Hepatocyte (in vitro differentiated cells): ENCODE measurements at regions not wholly inside any gene's neighbourhood (a gene's known extent, or its start where the extent isn't known, plus 50 kb on each side); places are given as distances from the start of the nearest gene placed in this dataset.

ENCODE experiments used
- DNase-seq: peaks from one replicate; pipeline ENCODE4 v3.0.0-alpha.2; 2016; ENCODE audit warnings: low spot score
- H2AFZ ChIP-seq: fragments of 200-600 bp; sonication (generic); 2 replicates; pipeline ENCODE4 v1.6.0; 2016; ENCODE audit warnings: antibody characterized with exemption, mild to moderate bottlenecking
- H3K27ac ChIP-seq: fragments of 200-600 bp; sonication (generic); 2 replicates; pipeline ENCODE4 v1.5.1; 2016; ENCODE audit warnings: mild to moderate bottlenecking
- H3K27me3 ChIP-seq: fragments of 200-600 bp; sonication (generic); 2 replicates; pipeline ENCODE4 v1.6.1; 2016
- H3K36me3 ChIP-seq: fragments of 200-600 bp; sonication (generic); replicated peaks from 2 replicates; pipeline ENCODE4 v1.5.1; 2016; ENCODE audit warnings: low read depth; ENCODE audit not compliant: insufficient read depth
- H3K4me1 ChIP-seq: fragments of 200-600 bp; sonication (generic); 2 replicates; pipeline ENCODE4 v1.5.1; 2016; ENCODE audit warnings: mild to moderate bottlenecking, moderate library complexity; ENCODE audit not compliant: insufficient read depth
- H3K4me2 ChIP-seq: fragments of 200-600 bp; sonication (generic); 2 replicates; pipeline ENCODE4 v1.6.0; 2016
- H3K4me3 ChIP-seq: fragments of 200-600 bp; sonication (generic); 2 replicates; pipeline ENCODE4 v1.5.1; 2016; ENCODE audit warnings: mild to moderate bottlenecking
- H3K79me2 ChIP-seq: fragments of 200-600 bp; sonication (generic); 2 replicates; pipeline ENCODE4 v1.6.0; 2017; ENCODE audit warnings: mild to moderate bottlenecking
- H3K9me2 ChIP-seq: fragments of 200-600 bp; sonication (generic); replicated peaks from 2 replicates; pipeline ENCODE4 v1.6.0; 2017; ENCODE audit warnings: mild to moderate bottlenecking; ENCODE audit not compliant: insufficient read depth
- H3K9me3 ChIP-seq: fragments of 200-600 bp; sonication (generic); 2 replicates; pipeline ENCODE4 v1.5.1; 2016; ENCODE audit warnings: low read depth, mild to moderate bottlenecking
- H4K20me1 ChIP-seq: fragments of 200-600 bp; sonication (generic); 2 replicates; pipeline ENCODE4 v1.6.0; 2016; ENCODE audit warnings: mild to moderate bottlenecking; ENCODE audit not compliant: insufficient read depth, poor library complexity, severe bottlenecking
- EZH2 ChIP-seq: fragments of 200-600 bp; sonication (generic); IDR thresholded peaks from 2 replicates; pipeline ENCODE4 v1.6.1; 2016; ENCODE audit warnings: antibody characterized with exemption, mild to moderate bottlenecking, borderline replicate concordance
- EZH2phosphoT487 ChIP-seq: fragments of 200-600 bp; sonication (generic); IDR thresholded peaks from one replicate; pipeline ENCODE4 v1.6.1; 2018; ENCODE audit warnings: antibody characterized with exemption, mild to moderate bottlenecking, low read depth, moderate library complexity; ENCODE audit not compliant: unreplicated experiment, severe bottlenecking
- WGBS: methylation state at CpG from one replicate; pipeline ENCODE4 v1.1.6; 2016; ENCODE audit warnings: low lambda C conversion rate; ENCODE audit errors: missing lambda C conversion rate; 5-methylcytosine and 5-hydroxymethylcytosine counted together
- TF ChIP-seq, protein P1 (sequence below): fragments of 200-600 bp; sonication (generic); IDR thresholded peaks from 2 replicates; pipeline ENCODE4 v1.5.1; 2016; ENCODE audit warnings: antibody characterized with exemption, mild to moderate bottlenecking; ENCODE audit not compliant: poor library complexity

GRCh38 chr10:127804696-127805095 is 67.7 kb downstream of the FOXI2 start:
- Histone ChIP-seq H4K20me1 (no peaks in the 10 kb centered on the region), H3K27ac (no peak overlapping the region), H3K9me3 (no peaks in the 10 kb centered on the region), H3K9me2 (no peaks in the 10 kb centered on the region), H3K4me2 (no peak overlapping the region), H3K4me3 (no peak overlapping the region), H3K27me3 (peaks cover 28% of the 10 kb centered on the region), H3K36me3 (no peaks in the 10 kb centered on the region), H2AFZ (no peak overlapping the region), H3K79me2 (no peaks in the 10 kb centered on the region), H3K4me1 (no peaks in the 10 kb centered on the region)
- no peak for DNase-seq
- 94% methylated on average over 8 of the region's 8 CpGs for WGBS
- TF ChIP-seq, protein P1, sequence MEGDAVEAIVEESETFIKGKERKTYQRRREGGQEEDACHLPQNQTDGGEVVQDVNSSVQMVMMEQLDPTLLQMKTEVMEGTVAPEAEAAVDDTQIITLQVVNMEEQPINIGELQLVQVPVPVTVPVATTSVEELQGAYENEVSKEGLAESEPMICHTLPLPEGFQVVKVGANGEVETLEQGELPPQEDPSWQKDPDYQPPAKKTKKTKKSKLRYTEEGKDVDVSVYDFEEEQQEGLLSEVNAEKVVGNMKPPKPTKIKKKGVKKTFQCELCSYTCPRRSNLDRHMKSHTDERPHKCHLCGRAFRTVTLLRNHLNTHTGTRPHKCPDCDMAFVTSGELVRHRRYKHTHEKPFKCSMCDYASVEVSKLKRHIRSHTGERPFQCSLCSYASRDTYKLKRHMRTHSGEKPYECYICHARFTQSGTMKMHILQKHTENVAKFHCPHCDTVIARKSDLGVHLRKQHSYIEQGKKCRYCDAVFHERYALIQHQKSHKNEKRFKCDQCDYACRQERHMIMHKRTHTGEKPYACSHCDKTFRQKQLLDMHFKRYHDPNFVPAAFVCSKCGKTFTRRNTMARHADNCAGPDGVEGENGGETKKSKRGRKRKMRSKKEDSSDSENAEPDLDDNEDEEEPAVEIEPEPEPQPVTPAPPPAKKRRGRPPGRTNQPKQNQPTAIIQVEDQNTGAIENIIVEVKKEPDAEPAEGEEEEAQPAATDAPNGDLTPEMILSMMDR, result no peak
- no peak for TF ChIP-seq EZH2
- TF ChIP-seq EZH2phosphoT487, result no peak

- Histone ChIP-seq H3K36me3 (no peaks in the 10 kb centered on the region), H4K20me1 (no peaks in the 10 kb centered on the region), H3K4me1 (no peaks in the 10 kb centered on the region), H3K79me2 (no peaks in the 10 kb centered on the region), H3K4me3 (no peak overlapping the region), H3K27ac (no peak overlapping the region), H3K27me3 (peaks cover 28% of the 10 kb centered on the region), H3K9me3 (no peaks in the 10 kb centered on the region), H3K4me2 (no peak overlapping the region), H3K9me2 (no peaks in the 10 kb centered on the region), H2AFZ (no peak overlapping the region)
- TF ChIP-seq, protein P1, result no peak
- TF ChIP-seq EZH2 (no peak), EZH2phosphoT487 (no peak)
- DNase-seq, result no peak
- 80% methylated on average over 3 of the region's 3 CpGs for WGBS
Observed at GRCh38 chr10:127805950-127806349, 69.0 kb downstream of the FOXI2 start.

DNA sequence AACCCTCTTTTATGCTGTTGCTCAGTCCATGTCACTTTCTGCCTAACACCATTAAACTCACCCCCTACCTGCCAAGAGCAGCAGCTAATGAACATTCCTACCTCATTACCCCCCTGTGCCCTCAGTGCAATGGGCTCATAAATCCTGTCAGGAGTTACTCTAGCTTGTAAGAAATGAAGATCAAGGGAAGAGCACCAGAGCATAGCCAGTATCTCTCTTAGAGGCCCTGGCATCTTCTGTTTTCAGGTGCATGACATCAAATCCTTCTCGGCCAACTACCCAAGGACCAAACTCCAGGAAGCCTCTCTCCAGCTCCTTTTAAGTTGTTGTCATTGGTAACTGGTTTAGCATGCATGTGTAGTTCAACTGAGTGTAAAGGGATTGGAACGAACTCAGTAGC is 75.1 kb downstream of the FOXI2 start:
- 82% methylated on average over 2 of the region's 2 CpGs for WGBS
- no peaks in the 10 kb centered on the region for H3K36me3 ChIP-seq

More for the DNA sequence above, 75.1 kb downstream of the FOXI2 start:
- Histone ChIP-seq H2AFZ (no peak overlapping the region), H3K9me3 (no peaks in the 10 kb centered on the region), H3K27ac (no peak overlapping the region), H4K20me1 (no peaks in the 10 kb centered on the region), H3K9me2 (no peaks in the 10 kb centered on the region), H3K4me1 (no peaks in the 10 kb centered on the region), H3K4me2 (no peak overlapping the region), H3K27me3 (peaks cover 17% of the 10 kb centered on the region), H3K79me2 (no peaks in the 10 kb centered on the region), H3K4me3 (no peak overlapping the region)
- DNase-seq, result no peak
- TF ChIP-seq, protein P1, result no peak
- TF ChIP-seq EZH2, result no peak
- no peak for TF ChIP-seq EZH2phosphoT487
